ENCODE measurements at regions not wholly inside any gene's neighbourhood (a gene's known extent, or its start where the extent isn't known, plus 50 kb on each side); places are given as distances from the start of the nearest gene placed in this dataset.

- TF ChIP-seq CTCF (optimal IDR thresholded peaks at IDR 0.05 in 1 of 3, IDR thresholded peaks at IDR 0.05 in 1 of 3, conservative IDR thresholded peaks at IDR 0.05 in 1 of 3; ENCODE audit: extremely low read depth in 1 of 3, insufficient read depth in 2 of 3, low read length in 3 of 3) (no peak), EZH2 (IDR thresholded peaks at IDR 0.05; ENCODE audit: low read length) (no peak)
Observed at GRCh38 chr7:85464042-85464651, 277.3 kb upstream of the SEMA3D start.

Measured in keratinocyte (primary cell).